ENCODE measurements at regions not wholly inside any gene's neighbourhood (a gene's known extent, or its start where the extent isn't known, plus 50 kb on each side); places are given as distances from the start of the nearest gene placed in this dataset.
"Not testable (repeated sequence)": the region's sequence is repeated elsewhere in the genome, so short reads cannot be mapped to it uniquely, and the experiment has no call there.

- DNase-seq (ENCODE audit: low read depth, low spot score) = no peak
Measured at GRCh38 chr2:14018620-14019019, 613.9 kb upstream of the LRATD1 start.

DNA sequence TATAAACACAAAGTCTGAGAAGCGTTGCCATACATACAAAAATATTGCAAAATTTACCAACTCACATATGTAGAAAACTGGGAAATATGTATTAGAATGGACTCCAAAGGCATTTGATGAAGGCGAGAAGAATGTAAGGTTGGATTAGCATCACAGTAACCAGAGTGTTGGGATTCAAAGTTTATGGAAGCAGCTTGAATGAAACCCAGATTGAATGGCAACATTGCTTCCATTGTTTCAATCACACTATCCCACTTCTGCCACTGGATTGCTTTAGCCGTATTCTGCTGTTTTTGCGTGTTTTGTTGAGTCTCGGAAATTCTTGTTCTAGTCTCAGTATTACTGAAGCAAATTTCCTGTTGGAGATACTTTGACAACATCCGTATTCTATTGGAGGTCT is 609.0 kb upstream of the LRATD1 start:
- no peak for DNase-seq (ENCODE audit: low read depth, low spot score)

DNA sequence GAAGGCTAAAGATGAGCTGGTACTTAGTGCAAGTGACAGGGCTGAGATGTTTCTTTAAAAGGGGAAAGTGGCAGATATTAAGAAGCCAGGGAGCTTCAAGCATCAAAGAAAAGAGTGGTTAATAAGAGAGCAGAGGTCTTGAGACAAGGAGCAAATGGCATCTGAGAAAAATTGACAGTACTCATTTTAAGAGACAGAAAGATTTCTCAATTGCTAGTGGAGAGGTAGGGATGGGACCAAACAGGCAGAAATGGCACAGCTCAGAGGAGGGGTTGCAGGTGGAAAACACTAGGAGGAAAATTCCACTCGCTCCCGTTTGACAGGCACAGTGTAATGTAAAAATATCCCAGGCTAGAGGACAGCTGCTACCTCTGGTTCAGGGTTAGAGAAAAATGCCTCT is 593.4 kb upstream of the LRATD1 start:
- no peak for DNase-seq (ENCODE audit: low read depth, low spot score)

DNA sequence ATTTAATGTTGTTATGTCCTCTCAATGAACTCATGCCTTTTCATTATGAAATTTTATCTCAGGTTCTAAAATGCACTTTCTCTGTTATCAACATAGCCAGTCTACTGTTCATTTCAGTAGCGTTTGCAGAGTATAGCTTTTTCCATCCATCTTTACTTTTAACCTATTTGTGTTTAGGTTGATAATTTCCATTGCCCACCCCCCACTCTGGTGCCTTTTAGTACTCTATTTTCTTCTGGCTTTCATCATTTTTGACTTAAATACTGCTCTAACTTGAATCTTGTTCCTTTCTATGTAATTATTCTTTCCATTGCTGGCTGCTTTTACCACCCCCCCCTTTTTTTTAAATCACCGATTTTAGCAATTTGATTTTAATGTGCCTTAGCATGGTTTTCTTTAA is 585.0 kb upstream of the LRATD1 start:
- no peak for DNase-seq (ENCODE audit: low read depth, low spot score)

- no peak for DNase-seq (ENCODE audit: low read depth, low spot score)
Measured at GRCh38 chr2:14051401-14051800, 581.1 kb upstream of the LRATD1 start.

DNA sequence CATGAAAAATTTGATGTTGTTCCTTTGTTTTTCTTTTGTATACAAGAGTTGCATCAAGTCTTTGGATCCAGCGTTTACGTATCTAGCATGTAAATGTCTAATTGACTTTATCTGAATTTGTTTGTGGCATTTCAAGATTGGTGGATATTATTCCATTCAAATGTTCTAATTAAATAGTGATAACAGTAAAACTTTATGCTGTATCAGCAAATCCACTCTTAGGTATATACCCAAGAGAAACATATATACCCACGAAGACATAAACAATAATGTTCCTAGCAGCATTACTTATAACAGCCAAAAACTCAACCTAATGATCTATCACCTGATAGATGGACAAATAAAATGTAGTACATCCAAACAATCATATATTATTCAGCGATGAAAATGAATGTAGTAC is 579.4 kb upstream of the LRATD1 start:
- DNase-seq (ENCODE audit: low read depth, low spot score) = no peak

DNA sequence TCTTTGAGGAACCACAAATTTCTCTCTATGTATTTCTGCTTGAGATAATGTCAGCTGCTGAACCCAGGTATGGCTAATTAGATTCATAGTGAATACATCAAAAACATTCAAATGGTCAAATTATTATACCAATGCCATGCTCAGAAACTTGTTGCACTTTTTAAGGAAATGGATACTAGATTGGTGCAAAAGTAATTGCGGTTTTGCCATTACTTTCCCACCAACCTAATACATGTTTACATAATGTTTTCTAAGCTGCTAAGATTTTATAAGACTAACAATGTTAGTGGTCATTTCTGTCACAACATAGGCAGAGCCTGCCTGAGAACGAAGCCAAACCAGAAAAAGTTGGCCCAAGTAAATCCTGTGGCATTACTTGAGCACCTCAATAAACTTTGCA is 568.2 kb upstream of the LRATD1 start:
- DNase-seq (ENCODE audit: low read depth, low spot score) = no peak

DNA sequence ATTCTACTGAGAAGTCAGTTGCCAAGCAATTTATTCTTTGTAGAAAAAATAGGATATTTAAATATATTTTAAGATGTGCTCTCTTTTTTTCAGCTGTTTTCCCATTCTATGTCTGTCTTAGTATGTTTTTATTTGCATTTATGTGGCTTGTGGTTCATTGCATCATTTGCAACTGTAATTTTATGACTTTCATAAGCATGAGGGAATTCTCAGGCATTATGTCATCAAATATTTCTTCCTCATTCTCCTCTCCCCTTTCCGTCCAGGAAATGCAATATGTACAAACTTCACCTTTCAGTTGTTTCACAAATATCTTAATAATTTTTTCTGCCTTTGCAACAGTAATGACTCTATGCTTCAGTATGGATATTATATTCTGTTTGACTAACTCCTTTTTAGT is 560.2 kb upstream of the LRATD1 start:
- no peak for DNase-seq (ENCODE audit: low read depth, low spot score)

DNA sequence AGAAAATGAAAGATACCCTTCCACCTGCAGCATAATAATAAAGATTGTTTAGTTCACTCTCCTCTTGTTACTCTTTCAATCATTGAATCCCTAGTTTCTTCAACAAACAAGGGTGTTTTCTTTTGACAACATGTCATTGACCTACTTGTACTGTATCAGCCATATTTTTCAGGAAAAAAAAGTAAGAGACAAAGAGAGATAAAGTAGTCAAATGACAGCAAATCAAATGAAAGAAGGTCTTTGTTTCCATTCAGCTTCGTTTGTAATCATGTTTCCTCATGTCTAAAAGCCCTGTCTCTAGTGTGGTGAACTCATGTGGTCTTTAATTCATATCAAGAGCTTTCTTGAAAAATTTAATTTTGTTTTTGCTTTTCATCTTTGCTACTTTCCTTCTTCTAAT is 557.8 kb upstream of the LRATD1 start:
- no peak for DNase-seq (ENCODE audit: low read depth, low spot score)

- no peak for DNase-seq (ENCODE audit: low read depth, low spot score)
Measured at GRCh38 chr2:14079576-14079975, 552.9 kb upstream of the LRATD1 start.

- no peak for DNase-seq (ENCODE audit: low read depth, low spot score)
Measured at GRCh38 chr2:14081521-14081920, 551.0 kb upstream of the LRATD1 start.

- DNase-seq (ENCODE audit: low read depth, low spot score) = no peak
Measured at GRCh38 chr2:14082640-14083039, 549.9 kb upstream of the LRATD1 start.

DNA sequence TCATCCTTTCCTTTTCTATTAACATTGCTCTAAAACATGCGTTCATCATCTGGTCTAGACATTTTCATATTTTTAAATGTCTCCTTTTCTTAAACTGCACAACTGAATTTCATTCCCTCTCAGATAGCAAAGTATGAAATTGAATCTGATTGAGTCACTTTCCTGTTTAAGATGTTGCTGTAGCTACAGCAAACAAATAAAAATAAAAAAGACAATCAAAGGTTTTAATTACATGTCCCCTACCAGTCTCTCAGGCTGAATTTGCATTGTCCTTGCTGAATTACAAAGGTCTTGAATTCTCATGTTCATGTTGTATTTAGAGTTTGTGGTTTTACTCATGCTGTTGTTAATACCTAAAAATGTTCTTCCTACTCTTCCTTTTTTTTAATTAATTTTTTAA is 537.9 kb upstream of the LRATD1 start:
- no peak for DNase-seq (ENCODE audit: low read depth, low spot score)

DNA sequence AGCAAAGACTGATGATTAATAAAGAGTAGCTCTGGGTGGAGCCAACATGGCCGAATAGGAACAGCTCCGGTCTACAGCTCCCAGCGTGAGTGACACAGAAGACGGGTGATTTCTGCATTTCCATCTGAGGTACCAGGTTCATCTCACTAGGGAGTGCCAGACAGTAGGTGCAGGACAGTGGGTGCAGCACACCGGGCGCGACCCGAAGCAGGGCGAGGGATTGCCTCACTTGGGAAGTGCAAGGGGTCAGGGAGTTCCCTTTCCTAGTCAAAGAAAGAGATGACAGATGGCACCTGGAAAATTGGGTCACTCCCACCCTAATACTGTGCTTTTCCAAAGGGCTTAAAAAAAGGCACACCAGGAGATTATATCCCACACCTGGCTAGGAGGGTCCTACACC is 533.4 kb upstream of the LRATD1 start:
- DNase-seq (ENCODE audit: low read depth, low spot score) = not testable (repeated sequence)

DNA sequence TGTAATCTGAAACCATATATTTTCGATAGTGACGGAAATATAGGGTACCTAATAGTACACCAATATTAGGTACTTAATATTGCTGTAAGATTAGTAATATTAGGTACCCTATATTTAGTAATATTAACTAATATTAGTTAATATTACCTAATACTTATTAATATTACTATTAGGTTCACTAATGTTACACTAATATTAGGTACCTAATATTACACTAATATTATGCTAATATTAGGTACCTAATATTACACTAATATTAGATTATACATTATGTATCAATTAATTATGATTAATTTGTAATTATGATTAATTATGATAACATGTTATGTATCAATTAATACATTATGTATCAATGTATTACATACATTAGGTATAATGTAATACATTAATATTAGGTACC is 518.2 kb upstream of the LRATD1 start:
- no peak for DNase-seq (ENCODE audit: low read depth, low spot score)

- DNase-seq (ENCODE audit: low read depth, low spot score) = no peak
Measured at GRCh38 chr2:14120376-14120775, 512.1 kb upstream of the LRATD1 start.

- DNase-seq (ENCODE audit: low read depth, low spot score) = no peak
Measured at GRCh38 chr2:14123436-14124103, 508.9 kb upstream of the LRATD1 start.

DNA sequence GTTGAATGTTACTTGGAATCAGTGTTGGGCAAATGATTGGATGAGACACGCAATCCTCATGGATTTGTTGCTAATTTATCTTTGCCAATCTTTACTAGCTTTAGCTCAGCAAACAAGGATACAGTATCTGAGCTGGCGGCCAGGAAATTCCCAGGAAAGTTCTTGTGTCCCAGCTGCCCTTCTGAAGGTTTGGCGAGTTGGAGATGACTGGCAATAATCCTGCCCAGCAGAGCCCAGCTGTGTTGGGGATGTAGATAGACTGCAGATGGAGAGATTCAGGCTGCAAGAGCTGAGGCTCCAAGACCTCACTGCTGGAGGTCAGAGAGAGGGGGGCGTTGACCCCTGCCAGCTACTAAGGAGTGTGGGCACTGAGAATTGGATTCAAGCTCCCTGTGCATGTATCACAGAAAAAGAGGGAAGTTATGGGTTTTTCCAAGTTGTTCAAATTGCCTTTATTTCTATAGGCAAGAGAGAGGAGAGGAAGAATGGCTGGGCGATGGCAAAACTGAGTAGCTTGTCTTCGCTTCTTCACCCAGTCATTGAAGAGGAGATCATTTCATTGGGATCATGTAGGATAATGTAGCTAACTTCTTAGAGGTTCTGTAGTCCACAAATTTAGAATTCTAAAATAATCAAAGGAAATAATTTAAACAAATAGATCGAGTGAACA is 506.8 kb upstream of the LRATD1 start:
- DNase-seq (ENCODE audit: low read depth, low spot score) = no peak

GRCh38 chr2:14126846-14127245 is 505.7 kb upstream of the LRATD1 start:
- no peak for DNase-seq (ENCODE audit: low read depth, low spot score)

DNA sequence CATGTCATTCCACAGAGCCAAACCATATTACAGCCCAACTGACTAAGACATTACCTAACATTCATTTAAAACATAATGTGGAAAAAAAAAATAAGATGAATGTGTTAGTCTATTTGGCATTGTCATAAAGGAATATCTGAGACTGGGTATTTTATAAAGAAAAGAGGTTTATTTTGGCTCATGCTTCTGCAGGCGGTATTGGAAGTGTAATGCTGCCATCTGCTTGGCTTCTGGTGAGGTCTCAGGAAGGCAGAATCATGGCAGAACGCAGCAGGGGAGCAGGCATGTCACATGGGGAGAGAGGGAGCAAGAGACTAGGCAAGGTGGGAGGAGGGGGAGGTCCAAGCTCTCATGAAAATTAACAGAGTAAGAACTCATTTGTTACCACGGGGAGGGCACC is 504.8 kb upstream of the LRATD1 start:
- DNase-seq (ENCODE audit: low read depth, low spot score) = no peak

DNA sequence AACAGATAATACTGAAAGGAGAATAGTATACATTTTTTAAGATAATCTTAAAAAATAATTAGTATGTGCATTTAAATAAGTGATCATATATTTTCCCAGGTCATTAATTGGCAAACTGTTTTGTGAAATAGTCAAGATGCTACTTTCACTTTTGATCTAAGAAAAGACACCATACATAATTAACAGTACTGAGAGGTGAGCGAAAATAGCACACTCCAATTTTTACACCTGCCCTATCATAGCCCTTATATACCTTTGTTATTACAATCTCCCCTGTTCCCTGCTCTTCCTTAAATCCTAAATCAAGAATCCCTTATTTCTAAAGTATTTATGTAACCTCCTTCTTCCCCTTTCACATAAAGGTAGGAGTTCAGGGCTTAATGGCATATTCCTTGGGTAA is 500.1 kb upstream of the LRATD1 start:
- no peak for DNase-seq (ENCODE audit: low read depth, low spot score)

DNA sequence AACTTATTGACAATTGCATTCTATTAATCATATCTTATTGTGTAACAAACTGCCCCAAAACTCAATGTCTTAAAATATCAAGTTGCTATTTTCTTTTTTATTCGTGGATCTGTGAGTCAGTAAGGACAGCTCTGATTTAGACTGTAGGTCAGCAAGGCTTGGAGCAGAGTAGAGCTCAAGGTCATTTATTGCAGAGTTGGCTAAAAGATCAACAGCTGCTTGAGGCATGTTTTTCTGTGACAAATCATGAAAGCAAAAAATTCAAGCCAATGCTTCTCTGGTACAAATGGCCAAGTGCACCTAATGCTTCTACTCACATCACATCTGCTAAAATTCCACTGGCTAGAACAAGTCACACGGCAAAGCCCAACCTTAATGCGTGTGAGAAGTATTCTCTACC is 497.7 kb upstream of the LRATD1 start:
- DNase-seq (ENCODE audit: low read depth, low spot score) = no peak

- no peak for DNase-seq (ENCODE audit: low read depth, low spot score)
Measured at GRCh38 chr2:14136030-14136429, 496.5 kb upstream of the LRATD1 start.

GRCh38 chr2:14137643-14138042 is 494.9 kb upstream of the LRATD1 start:
- DNase-seq (ENCODE audit: low read depth, low spot score) = no peak
